ENCODE measurements at regions not wholly inside any gene's neighbourhood (a gene's known extent, or its start where the extent isn't known, plus 50 kb on each side); places are given as distances from the start of the nearest gene placed in this dataset.

GRCh38 chr9:78595200-78595945, 298.4 kb downstream of the PSAT1 start:
- no peaks in the 10 kb centered on the region for H3K9me3 ChIP-seq
- ChIA-PET POLR2A (no interaction called here), CTCF (no interaction called here)
- no peak overlapping the region for H3K4me2 ChIP-seq
- ATAC-seq: no peak
- 53% methylated on average over 3 of the region's 5 CpGs for WGBS (ENCODE audit: missing lambda C conversion rate)
- no peak for FAIRE-seq
- TF ChIP-seq KDM1A (IDR thresholded peaks at IDR 0.05; ENCODE audit: low read depth): no peak
- TF ChIP-seq FOSL2 (IDR thresholded peaks at IDR 0.05): no peak
- no peak for TF ChIP-seq FOSL2 (CRISPR knock-in tag; IDR thresholded peaks at IDR 0.05)
- no peak for TF ChIP-seq POLR2A (IDR thresholded peaks at IDR 0.05; ENCODE audit: low read length)
- no peak for TF ChIP-seq MAX (IDR thresholded peaks at IDR 0.05)
- TF ChIP-seq HMGXB4 (CRISPR knock-in tag; IDR thresholded peaks at IDR 0.05; ENCODE audit: borderline replicate concordance): no peak
- TF ChIP-seq ZNF302 (CRISPR knock-in tag; IDR thresholded peaks at IDR 0.05): no peak
- TF ChIP-seq, protein P1, sequence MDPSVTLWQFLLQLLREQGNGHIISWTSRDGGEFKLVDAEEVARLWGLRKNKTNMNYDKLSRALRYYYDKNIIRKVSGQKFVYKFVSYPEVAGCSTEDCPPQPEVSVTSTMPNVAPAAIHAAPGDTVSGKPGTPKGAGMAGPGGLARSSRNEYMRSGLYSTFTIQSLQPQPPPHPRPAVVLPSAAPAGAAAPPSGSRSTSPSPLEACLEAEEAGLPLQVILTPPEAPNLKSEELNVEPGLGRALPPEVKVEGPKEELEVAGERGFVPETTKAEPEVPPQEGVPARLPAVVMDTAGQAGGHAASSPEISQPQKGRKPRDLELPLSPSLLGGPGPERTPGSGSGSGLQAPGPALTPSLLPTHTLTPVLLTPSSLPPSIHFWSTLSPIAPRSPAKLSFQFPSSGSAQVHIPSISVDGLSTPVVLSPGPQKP (IDR thresholded peaks at IDR 0.05; ENCODE audit: low read depth, low read length): no peak
- no peak for TF ChIP-seq POLR2AphosphoS2 (conservative IDR thresholded peaks at IDR 0.05; ENCODE audit: low read length)
- no peak for TF ChIP-seq RNF2 (IDR thresholded peaks at IDR 0.05; ENCODE audit: borderline replicate concordance, low read depth)
- TF ChIP-seq FOSB (CRISPR knock-in tag; IDR thresholded peaks at IDR 0.05): no peak
- TF ChIP-seq CBX8 (IDR thresholded peaks at IDR 0.05): no peak
- DNase-seq (ENCODE audit: low read depth in 1 of 2, low spot score in 1 of 2): no peak
- no peak overlapping the region for H3K4me3 ChIP-seq
- H3K27ac ChIP-seq: no peak overlapping the region
- no peaks in the 10 kb centered on the region for H3K4me1 ChIP-seq

DNA sequence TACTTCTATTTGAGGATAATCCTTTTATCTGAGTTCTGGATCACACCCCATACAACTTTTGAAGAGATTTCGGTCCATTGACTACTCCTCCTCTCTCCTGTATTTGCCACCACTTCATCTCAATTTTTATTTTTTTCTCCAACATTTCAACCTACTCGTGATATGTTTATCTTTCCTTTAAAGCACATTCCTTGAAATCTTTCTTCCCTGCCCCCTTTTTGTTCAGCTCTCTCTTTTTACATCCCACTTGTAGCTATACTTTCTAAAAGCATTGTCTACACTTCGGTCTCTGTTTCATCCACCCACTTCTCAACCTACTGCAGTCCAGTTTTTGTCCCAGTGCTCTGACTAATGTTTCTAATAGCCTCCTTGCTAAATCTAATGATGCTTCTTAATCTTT, 299.4 kb downstream of the PSAT1 start:
- 70% methylated on average over 3 of the region's 3 CpGs for WGBS (ENCODE audit: missing lambda C conversion rate)
- Histone ChIP-seq H3K27ac (no peak overlapping the region), H3K4me2 (no peak overlapping the region), H3K4me1 (no peaks in the 10 kb centered on the region), H3K4me3 (no peak overlapping the region), H3K9me3 (no peaks in the 10 kb centered on the region)
- ChIA-PET POLR2A (no interaction called here), CTCF (no interaction called here)
- ATAC-seq (no peak), FAIRE-seq (no peak), DNase-seq (ENCODE audit: low read depth in 1 of 2, low spot score in 1 of 2) (no peak)
- TF ChIP-seq, protein P2, sequence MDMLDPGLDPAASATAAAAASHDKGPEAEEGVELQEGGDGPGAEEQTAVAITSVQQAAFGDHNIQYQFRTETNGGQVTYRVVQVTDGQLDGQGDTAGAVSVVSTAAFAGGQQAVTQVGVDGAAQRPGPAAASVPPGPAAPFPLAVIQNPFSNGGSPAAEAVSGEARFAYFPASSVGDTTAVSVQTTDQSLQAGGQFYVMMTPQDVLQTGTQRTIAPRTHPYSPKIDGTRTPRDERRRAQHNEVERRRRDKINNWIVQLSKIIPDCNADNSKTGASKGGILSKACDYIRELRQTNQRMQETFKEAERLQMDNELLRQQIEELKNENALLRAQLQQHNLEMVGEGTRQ (IDR thresholded peaks at IDR 0.05): no peak
- TF ChIP-seq TFCP2L1 (CRISPR knock-in tag; IDR thresholded peaks at IDR 0.05) (no peak), HEYL (CRISPR knock-in tag; IDR thresholded peaks at IDR 0.05) (no peak), NPAS2 (CRISPR knock-in tag; IDR thresholded peaks at IDR 0.05; ENCODE audit: borderline replicate concordance) (no peak), BHLHE40 (IDR thresholded peaks at IDR 0.05; ENCODE audit: low read depth, low read length) (no peak), HOXA7 (CRISPR knock-in tag; IDR thresholded peaks at IDR 0.05) (no peak), GATA3 (IDR thresholded peaks at IDR 0.05; ENCODE audit: borderline replicate concordance) (no peak), EHF (CRISPR knock-in tag; IDR thresholded peaks at IDR 0.05) (no peak), JUNB (IDR thresholded peaks at IDR 0.05) (no peak), ZFP36 (IDR thresholded peaks at IDR 0.05; ENCODE audit: borderline replicate concordance, partially characterized antibody) (no peak), NFE2L2 (conservative IDR thresholded peaks at IDR 0.05; ENCODE audit: low read length) (no peak)
- TF ChIP-seq, protein P1 (IDR thresholded peaks at IDR 0.05; ENCODE audit: low read depth, low read length): no peak
- TF ChIP-seq, protein P3, sequence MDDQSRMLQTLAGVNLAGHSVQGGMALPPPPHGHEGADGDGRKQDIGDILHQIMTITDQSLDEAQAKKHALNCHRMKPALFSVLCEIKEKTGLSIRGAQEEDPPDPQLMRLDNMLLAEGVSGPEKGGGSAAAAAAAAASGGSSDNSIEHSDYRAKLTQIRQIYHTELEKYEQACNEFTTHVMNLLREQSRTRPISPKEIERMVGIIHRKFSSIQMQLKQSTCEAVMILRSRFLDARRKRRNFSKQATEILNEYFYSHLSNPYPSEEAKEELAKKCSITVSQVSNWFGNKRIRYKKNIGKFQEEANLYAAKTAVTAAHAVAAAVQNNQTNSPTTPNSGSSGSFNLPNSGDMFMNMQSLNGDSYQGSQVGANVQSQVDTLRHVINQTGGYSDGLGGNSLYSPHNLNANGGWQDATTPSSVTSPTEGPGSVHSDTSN (IDR thresholded peaks at IDR 0.05): no peak
